Neutrophil (primary cell): ENCODE measurements at regions not wholly inside any gene's neighbourhood (a gene's known extent, or its start where the extent isn't known, plus 50 kb on each side); places are given as distances from the start of the nearest gene placed in this dataset.

Experiments
- H3K27ac ChIP-seq: fragments of 200-600 bp; sonication (generic); 2 replicates; pipeline ENCODE4 v1.5.1; 2016; ENCODE audit warnings: mild to moderate bottlenecking, moderate library complexity
- H3K27me3 ChIP-seq: fragments of 200-600 bp; sonication (generic); 2 replicates; pipeline ENCODE4 v1.6.0; 2016; ENCODE audit warnings: mild to moderate bottlenecking
- H3K36me3 ChIP-seq: fragments of 200-600 bp; sonication (generic); 2 replicates; pipeline ENCODE4 v1.5.1; 2017
- H3K4me1 ChIP-seq, 2 experiments: fragments of 200-600 bp in 1 of 2; sonication (generic) in 1 of 2; 1 replicate in 1 of 2; 2 replicates in 1 of 2; pipeline versions ENCODE4 v1.5.1 to v1.6.1; 2013 to 2016; ENCODE audit warnings: low read depth in 1 of 2, low read length in 1 of 2, mild to moderate bottlenecking in 1 of 2, moderate library complexity in 1 of 2; ENCODE audit not compliant: control insufficient read depth in 1 of 2, insufficient read depth in 1 of 2
- H3K4me3 ChIP-seq, 2 experiments: fragments of 200-600 bp in 1 of 2; sonication (generic) in 1 of 2; 1 replicate in 1 of 2; 2 replicates in 1 of 2; pipeline ENCODE4 v1.5.1; 2013 to 2016; ENCODE audit warnings: low read depth in 1 of 2, low read length in 1 of 2, mild to moderate bottlenecking in 1 of 2, moderate library complexity in 1 of 2
- H3K9me3 ChIP-seq: fragments of 200-600 bp; sonication (generic); 2 replicates; pipeline ENCODE4 v1.5.1; 2016
- CTCF ChIP-seq: fragments of 200-600 bp; sonication (generic); IDR thresholded peaks from 2 replicates; pipeline ENCODE4 v1.5.1; 2016; ENCODE audit warnings: antibody characterized with exemption

- H3K27me3 ChIP-seq, result no peaks in the 10 kb centered on the region
- H3K4me3 ChIP-seq, result no peak overlapping the region
- no peak overlapping the region for H3K27ac ChIP-seq
- no peaks in the 10 kb centered on the region for H3K36me3 ChIP-seq
- no peak for TF ChIP-seq CTCF
- H3K4me1 ChIP-seq, result no peaks in the 10 kb centered on the region
- peaks cover 5% of the 10 kb centered on the region for H3K9me3 ChIP-seq
Observed at GRCh38 chr7:401495-401894, 111.5 kb downstream of the FOXL3 start.

- no peaks in the 10 kb centered on the region for H3K4me1 ChIP-seq
- no peak overlapping the region for H3K27ac ChIP-seq
- no peak for TF ChIP-seq CTCF
- H3K9me3 ChIP-seq, result peaks cover 5% of the 10 kb centered on the region
- no peak overlapping the region for H3K4me3 ChIP-seq
- H3K27me3 ChIP-seq, result no peaks in the 10 kb centered on the region
- H3K36me3 ChIP-seq, result no peaks in the 10 kb centered on the region
Observed at GRCh38 chr7:404812-405488, 114.7 kb downstream of the PDGFA start.

- Histone ChIP-seq H3K27me3 (no peaks in the 10 kb centered on the region), H3K9me3 (peaks cover 5% of the 10 kb centered on the region), H3K36me3 (no peaks in the 10 kb centered on the region), H3K4me3 (no peak overlapping the region), H3K27ac (no peak overlapping the region), H3K4me1 (no peaks in the 10 kb centered on the region)
- TF ChIP-seq CTCF, result no peak
Observed at GRCh38 chr7:405489-406211, 114.0 kb downstream of the PDGFA start.

GRCh38 chr7:407721-408539 lies 111.7 kb downstream of the PDGFA start:
- no peak overlapping the region for H3K27ac ChIP-seq
- H3K27me3 ChIP-seq, result no peaks in the 10 kb centered on the region
- H3K36me3 ChIP-seq, result no peaks in the 10 kb centered on the region
- no peak for TF ChIP-seq CTCF
- H3K9me3 ChIP-seq, result no peaks in the 10 kb centered on the region
- no peak overlapping the region for H3K4me3 ChIP-seq
- H3K4me1 ChIP-seq, result no peaks in the 10 kb centered on the region

GRCh38 chr7:408751-409311 lies 110.8 kb downstream of the PDGFA start:
- no peaks in the 10 kb centered on the region for H3K36me3 ChIP-seq
- H3K27me3 ChIP-seq, result no peaks in the 10 kb centered on the region
- no peaks in the 10 kb centered on the region for H3K4me1 ChIP-seq
- H3K4me3 ChIP-seq, result no peak overlapping the region
- H3K27ac ChIP-seq, result no peak overlapping the region
- TF ChIP-seq CTCF, result no peak
- no peaks in the 10 kb centered on the region for H3K9me3 ChIP-seq
